ENCODE measurements at regions not wholly inside any gene's neighbourhood (a gene's known extent, or its start where the extent isn't known, plus 50 kb on each side); places are given as distances from the start of the nearest gene placed in this dataset.

GRCh38 chr14:84425968-84426367, 1104.0 kb upstream of the FLRT2 start:
- TF ChIP-seq POLR2AphosphoS5 (IDR thresholded peaks at IDR 0.05; ENCODE audit: low read depth, low read length) (no peak), SIN3A (IDR thresholded peaks at IDR 0.05; ENCODE audit: borderline replicate concordance, insufficient read depth, low read length) (no peak), FOXP2 (optimal IDR thresholded peaks at IDR 0.05; ENCODE audit: borderline replicate concordance, extremely low read depth, extremely low read length, insufficient read depth) (no peak), TAF1 (IDR thresholded peaks at IDR 0.05; ENCODE audit: borderline replicate concordance, insufficient read depth, low read length) (no peak)
- TF ChIP-seq, protein P1, sequence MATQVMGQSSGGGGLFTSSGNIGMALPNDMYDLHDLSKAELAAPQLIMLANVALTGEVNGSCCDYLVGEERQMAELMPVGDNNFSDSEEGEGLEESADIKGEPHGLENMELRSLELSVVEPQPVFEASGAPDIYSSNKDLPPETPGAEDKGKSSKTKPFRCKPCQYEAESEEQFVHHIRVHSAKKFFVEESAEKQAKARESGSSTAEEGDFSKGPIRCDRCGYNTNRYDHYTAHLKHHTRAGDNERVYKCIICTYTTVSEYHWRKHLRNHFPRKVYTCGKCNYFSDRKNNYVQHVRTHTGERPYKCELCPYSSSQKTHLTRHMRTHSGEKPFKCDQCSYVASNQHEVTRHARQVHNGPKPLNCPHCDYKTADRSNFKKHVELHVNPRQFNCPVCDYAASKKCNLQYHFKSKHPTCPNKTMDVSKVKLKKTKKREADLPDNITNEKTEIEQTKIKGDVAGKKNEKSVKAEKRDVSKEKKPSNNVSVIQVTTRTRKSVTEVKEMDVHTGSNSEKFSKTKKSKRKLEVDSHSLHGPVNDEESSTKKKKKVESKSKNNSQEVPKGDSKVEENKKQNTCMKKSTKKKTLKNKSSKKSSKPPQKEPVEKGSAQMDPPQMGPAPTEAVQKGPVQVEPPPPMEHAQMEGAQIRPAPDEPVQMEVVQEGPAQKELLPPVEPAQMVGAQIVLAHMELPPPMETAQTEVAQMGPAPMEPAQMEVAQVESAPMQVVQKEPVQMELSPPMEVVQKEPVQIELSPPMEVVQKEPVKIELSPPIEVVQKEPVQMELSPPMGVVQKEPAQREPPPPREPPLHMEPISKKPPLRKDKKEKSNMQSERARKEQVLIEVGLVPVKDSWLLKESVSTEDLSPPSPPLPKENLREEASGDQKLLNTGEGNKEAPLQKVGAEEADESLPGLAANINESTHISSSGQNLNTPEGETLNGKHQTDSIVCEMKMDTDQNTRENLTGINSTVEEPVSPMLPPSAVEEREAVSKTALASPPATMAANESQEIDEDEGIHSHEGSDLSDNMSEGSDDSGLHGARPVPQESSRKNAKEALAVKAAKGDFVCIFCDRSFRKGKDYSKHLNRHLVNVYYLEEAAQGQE (IDR thresholded peaks at IDR 0.05; ENCODE audit: insufficient read depth in 1 of 2, low read depth in 2 of 2, low read length in 2 of 2), result no peak

GRCh38 chr14:84432676-84433075, 1097.3 kb upstream of the FLRT2 start:
- no peak for TF ChIP-seq TAF1 (IDR thresholded peaks at IDR 0.05; ENCODE audit: borderline replicate concordance, insufficient read depth, low read length)
- TF ChIP-seq, protein P1 (IDR thresholded peaks at IDR 0.05; ENCODE audit: insufficient read depth in 1 of 2, low read depth in 2 of 2, low read length in 2 of 2), result no peak
- no peak for TF ChIP-seq POLR2AphosphoS5 (IDR thresholded peaks at IDR 0.05; ENCODE audit: low read depth, low read length)
- no peak for TF ChIP-seq FOXP2 (optimal IDR thresholded peaks at IDR 0.05; ENCODE audit: borderline replicate concordance, extremely low read depth, extremely low read length, insufficient read depth)
- TF ChIP-seq SIN3A (IDR thresholded peaks at IDR 0.05; ENCODE audit: borderline replicate concordance, insufficient read depth, low read length), result no peak

GRCh38 chr14:84433961-84434360, 1096.0 kb upstream of the FLRT2 start:
- TF ChIP-seq POLR2AphosphoS5 (IDR thresholded peaks at IDR 0.05; ENCODE audit: low read depth, low read length), result no peak
- no peak for TF ChIP-seq TAF1 (IDR thresholded peaks at IDR 0.05; ENCODE audit: borderline replicate concordance, insufficient read depth, low read length)
- no peak for TF ChIP-seq FOXP2 (optimal IDR thresholded peaks at IDR 0.05; ENCODE audit: borderline replicate concordance, extremely low read depth, extremely low read length, insufficient read depth)
- TF ChIP-seq, protein P1 (IDR thresholded peaks at IDR 0.05; ENCODE audit: insufficient read depth in 1 of 2, low read depth in 2 of 2, low read length in 2 of 2), result no peak
- TF ChIP-seq SIN3A (IDR thresholded peaks at IDR 0.05; ENCODE audit: borderline replicate concordance, insufficient read depth, low read length), result no peak

GRCh38 chr14:84435820-84436324, 1094.1 kb upstream of the FLRT2 start:
- TF ChIP-seq TAF1 (IDR thresholded peaks at IDR 0.05; ENCODE audit: borderline replicate concordance, insufficient read depth, low read length), result no peak
- TF ChIP-seq, protein P1 (IDR thresholded peaks at IDR 0.05; ENCODE audit: insufficient read depth in 1 of 2, low read depth in 2 of 2, low read length in 2 of 2), result no peak
- TF ChIP-seq FOXP2 (optimal IDR thresholded peaks at IDR 0.05; ENCODE audit: borderline replicate concordance, extremely low read depth, extremely low read length, insufficient read depth), result no peak
- no peak for TF ChIP-seq POLR2AphosphoS5 (IDR thresholded peaks at IDR 0.05; ENCODE audit: low read depth, low read length)
- no peak for TF ChIP-seq SIN3A (IDR thresholded peaks at IDR 0.05; ENCODE audit: borderline replicate concordance, insufficient read depth, low read length)

DNA sequence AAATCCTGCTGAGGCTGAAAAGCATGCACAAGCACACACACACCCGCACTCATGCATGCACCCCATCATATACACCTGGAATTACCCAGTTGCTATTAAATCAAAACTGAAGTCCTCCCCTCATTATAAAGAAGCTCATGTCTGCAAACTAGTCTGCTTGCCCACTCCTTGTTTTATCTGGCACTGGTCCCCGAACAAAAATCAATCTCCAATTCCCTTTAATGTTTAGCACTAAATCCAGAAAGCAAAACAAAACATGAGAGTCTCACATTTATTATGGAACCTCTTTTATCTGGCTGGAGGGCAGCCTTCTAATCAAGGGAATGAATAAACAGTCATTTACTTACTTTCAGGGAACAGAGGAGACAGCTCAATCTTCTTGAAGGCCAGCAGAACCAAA, 1093.4 kb upstream of the FLRT2 start:
- no peak for TF ChIP-seq FOXP2 (optimal IDR thresholded peaks at IDR 0.05; ENCODE audit: borderline replicate concordance, extremely low read depth, extremely low read length, insufficient read depth)
- TF ChIP-seq, protein P1 (IDR thresholded peaks at IDR 0.05; ENCODE audit: insufficient read depth in 1 of 2, low read depth in 2 of 2, low read length in 2 of 2), result no peak
- TF ChIP-seq TAF1 (IDR thresholded peaks at IDR 0.05; ENCODE audit: borderline replicate concordance, insufficient read depth, low read length), result no peak
- TF ChIP-seq SIN3A (IDR thresholded peaks at IDR 0.05; ENCODE audit: borderline replicate concordance, insufficient read depth, low read length), result no peak
- no peak for TF ChIP-seq POLR2AphosphoS5 (IDR thresholded peaks at IDR 0.05; ENCODE audit: low read depth, low read length)
